ACHN (cell line): ENCODE measurements at regions not wholly inside any gene's neighbourhood (a gene's known extent, or its start where the extent isn't known, plus 50 kb on each side); places are given as distances from the start of the nearest gene placed in this dataset.

ENCODE experiments used
- DNase-seq: peaks from one replicate; pipeline ENCODE4 v3.0.0-alpha.2; 2015
- in situ Hi-C: cut with HindIII; loops from 2 replicates; pipeline ENCODE4 v1.10.0; 2017; ENCODE audit warnings: low sequenced_read_pairs, low pct_ligation_motif_present, low pct_unique_long_range_greater_than_20kb

DNA sequence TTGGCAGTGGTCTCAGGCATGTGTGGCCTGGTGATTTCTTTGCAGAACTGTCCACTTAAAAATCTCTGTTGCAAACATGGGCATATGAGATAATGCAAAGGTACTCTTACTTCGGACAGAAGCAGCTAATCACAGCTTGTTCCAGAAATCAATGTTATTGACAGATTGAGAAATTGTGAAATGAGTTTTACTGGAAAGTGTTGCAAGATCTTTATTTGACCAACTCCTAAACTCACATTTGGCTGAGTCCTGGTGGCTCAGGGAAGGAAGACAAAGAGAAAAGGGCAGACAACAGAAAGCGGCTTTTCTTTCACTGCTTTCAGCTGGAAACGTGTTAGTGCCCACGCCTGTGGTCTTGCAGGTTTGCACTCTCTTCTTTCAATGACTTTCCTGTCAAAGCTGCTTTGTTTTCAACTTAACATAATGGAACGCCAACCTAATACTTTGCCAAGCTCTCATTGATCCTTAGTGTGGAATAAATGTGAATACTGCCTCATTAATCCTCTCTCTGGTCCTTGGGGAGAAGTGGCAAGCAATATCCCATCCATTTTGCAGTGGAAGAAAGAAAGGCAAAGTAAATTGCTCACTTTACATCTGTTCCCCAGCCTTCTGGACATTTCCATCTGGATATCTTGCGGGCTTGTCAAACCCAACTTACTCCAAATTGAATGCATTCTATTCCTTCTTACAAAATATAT lies 586.4 kb downstream of the LRRC70 start:
- DNase-seq, result no peak
- in situ Hi-C loops, result no loop called here

DNA sequence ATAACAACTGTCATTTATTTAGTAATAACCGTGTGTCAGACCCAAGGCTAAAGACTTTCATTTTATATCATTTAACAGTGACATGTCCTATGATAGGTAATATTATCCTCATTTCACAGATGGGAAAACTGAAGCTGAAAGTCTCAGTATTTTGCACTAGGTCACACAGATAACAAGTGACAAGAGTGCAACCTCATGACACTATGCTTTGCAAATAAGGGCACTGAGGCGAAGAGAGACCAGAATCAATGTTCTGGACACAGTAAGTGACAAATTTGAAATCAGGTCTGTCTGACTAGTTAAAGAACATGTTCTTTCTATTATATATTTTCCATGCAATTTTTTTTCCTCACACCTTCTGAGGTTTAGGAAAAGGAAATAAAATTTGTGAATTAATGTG lies 585.7 kb downstream of the LRRC70 start:
- no peak for DNase-seq
- in situ Hi-C loops, result no loop called here

DNA sequence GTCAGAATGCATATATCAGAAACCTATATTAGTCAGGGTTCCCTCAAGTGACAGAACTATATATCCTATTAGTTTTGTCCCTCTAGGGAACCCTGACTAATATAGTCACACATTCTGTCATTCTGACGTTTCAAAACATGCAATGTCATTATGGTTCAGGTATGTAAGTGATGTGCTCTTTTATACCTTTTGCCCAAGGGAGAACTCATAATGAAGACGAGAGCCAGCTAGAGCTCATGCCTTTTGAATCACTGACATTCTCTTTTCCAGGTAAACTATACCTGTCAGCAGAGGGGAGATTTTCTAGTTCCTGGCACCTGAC lies 576.7 kb downstream of the LRRC70 start:
- DNase-seq, result no peak

DNA sequence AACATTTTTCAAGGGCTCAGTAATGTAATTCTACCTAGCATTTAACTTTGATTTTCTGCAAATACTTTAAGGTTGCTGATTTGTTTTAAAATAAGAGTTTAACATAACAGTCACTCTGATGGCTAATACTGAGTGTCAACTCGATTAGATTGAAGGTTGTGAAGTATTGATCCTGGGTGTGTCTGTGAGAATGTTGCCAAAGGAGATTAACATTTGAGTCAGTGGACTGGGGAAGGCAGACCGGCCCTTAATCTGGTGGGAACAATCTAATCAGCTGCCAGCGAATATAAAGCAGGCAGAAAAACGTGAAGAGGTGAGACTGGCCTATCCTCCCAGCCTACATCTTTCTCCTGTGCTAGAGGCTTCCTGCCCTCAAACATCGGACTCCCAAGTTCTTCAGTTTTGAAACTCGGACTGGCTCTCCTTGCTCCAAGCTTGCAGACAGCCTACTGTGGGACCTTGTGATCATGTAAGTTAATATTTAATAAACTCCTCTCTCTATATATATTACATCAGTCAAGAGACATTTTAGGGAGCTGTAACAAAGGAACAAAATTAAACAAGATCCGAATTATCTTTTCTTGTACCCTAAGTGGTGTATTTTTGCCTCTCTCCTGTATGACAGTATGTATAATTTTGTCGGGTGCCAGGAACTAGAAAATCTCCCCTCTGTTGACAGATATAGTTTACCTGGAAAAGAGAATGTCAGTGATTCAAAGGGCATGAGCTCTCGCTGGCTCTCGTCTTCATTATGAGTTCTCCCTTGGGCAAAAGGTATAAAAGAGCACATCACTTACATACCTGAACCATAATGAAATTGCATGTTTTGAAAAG lies 576.1 kb downstream of the LRRC70 start:
- DNase-seq, result no peak
- in situ Hi-C loops, result no loop called here

More for the DNA sequence above, 576.7 kb downstream of the LRRC70 start:
- in situ Hi-C loops, result no loop called here

DNA sequence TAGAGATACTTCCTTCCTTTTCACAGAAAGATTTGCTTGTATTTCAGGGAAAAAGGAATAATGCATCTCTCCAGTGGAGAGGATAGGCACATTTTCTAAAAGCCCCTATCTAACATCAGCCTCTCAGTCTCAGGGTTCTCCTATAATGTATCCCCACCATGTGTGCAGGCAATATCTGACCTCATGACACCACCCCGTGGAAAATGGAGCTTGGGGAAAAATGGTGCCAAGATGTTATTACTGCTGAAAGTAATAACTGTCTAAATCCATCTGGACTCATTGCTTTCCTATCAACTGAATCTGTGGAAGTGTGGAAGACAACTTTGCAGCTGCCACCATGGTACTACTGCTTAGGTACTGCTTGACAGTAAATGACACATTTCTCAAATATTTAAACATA lies 574.3 kb downstream of the LRRC70 start:
- in situ Hi-C loops, result no loop called here
- no peak for DNase-seq

DNA sequence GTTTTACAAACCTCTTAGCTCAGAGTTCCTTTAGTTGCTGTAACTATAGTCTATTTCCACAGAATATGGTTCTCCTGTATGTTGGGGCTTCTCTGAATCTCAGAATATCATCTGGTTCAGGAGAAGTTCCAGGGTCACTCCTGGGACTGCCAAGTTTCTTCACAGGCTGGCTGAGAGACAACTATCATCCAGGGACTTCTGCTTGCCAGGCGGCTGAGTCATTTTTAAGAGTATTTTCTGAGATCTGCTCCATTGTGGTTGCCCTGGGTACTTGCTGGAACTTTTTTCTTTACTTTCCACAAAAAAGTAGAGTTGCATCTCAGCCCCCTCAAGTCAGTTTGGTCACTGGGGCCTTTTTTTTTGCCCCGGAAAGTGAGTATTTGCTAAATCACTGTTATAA lies 566.5 kb downstream of the LRRC70 start:
- no peak for DNase-seq
- in situ Hi-C loops, result no loop called here

- no peak for DNase-seq
- in situ Hi-C loops, result no loop called here
Measured at GRCh38 chr5:63141591-63141990, 563.0 kb downstream of the LRRC70 start.

DNA sequence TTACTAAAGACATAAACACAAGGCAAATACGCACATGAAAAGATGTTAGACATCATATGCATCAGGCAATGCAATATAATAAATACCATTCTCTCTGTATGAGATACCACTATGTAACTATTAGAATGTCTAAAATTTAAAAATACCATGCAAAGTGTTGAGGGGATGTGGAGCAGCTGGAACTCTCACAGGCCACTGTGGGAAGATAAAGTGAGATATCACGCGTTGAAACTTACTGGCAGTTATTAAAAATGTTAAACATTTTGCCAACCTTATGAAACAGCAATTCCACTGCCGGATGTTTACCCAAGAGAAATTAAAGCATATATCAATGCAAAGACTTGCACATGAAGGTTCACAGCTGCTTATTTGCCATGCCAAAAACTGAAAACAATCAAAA lies 556.7 kb downstream of the LRRC70 start:
- DNase-seq, result no peak
- in situ Hi-C loops, result no loop called here

- in situ Hi-C loops, result no loop called here
- DNase-seq, result peak; percentile 66
Measured at GRCh38 chr5:63131626-63132285, 553.1 kb downstream of the LRRC70 start.

- no peak for DNase-seq
- in situ Hi-C loops, result no loop called here
Measured at GRCh38 chr5:63128761-63129160, 550.1 kb downstream of the LRRC70 start.

DNA sequence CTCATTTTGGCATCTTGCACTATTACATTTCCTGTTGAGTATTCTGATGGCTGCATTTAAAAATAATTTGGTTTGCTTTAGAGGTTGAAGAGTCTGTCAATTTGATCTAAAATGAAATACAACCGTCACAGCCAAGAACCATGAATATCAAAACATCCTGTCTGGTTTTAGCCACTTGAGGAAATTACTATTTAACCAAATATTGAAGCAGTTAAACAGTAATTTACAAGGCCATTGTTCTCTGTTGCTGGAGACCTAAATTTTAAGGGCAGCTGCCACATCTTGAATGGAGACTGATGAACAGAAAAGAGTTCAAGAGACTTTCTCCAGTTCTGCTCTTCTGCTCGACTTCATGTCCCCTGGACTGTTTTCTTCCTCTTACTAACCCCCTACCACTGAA lies 549.4 kb downstream of the LRRC70 start:
- in situ Hi-C loops, result no loop called here
- peak; percentile 23 for DNase-seq

- in situ Hi-C loops, result no loop called here
- peak; percentile 56 for DNase-seq
Measured at GRCh38 chr5:63127054-63127453, 548.4 kb downstream of the LRRC70 start.

DNA sequence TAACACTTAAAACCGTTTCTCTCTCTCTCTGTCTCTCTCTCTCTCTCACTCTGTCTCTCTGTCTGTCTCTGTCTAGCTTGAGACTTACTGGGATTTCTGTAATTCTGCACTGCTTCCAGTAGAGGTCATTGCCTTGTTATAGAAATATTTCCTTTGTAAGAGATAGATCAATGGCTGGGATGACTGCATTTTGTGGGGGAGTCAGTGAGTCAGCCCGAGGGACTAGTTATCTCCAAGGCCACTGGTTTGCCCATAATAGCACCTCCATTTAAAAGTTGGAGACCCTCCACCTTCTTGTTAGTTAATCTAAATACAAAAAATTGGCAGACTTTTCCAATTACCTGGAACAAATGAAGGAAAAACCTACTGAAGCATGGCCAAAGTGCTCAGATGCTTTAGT lies 547.2 kb downstream of the LRRC70 start:
- in situ Hi-C loops, result no loop called here
- peak; percentile 62 for DNase-seq

DNA sequence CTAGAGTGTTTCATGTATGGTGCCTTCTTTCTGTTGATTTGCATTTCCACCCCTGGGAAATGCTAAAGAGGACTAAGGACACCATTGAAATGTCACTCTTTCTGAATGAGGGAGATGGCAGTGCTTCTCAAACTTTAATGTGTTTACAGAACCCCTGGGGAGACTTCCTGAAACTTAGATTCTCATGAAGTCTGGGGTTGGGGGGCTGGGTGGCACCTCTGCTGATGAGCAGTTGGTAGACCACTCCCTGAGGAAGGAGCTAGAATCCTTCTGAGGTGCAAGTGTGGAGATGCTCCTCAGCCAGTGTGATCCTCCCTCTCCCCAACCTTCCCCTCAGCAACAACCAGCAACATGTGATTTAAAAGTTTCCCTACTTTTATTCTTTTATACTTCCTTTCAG lies 546.8 kb downstream of the LRRC70 start:
- no peak for DNase-seq
- in situ Hi-C loops, result no loop called here

DNA sequence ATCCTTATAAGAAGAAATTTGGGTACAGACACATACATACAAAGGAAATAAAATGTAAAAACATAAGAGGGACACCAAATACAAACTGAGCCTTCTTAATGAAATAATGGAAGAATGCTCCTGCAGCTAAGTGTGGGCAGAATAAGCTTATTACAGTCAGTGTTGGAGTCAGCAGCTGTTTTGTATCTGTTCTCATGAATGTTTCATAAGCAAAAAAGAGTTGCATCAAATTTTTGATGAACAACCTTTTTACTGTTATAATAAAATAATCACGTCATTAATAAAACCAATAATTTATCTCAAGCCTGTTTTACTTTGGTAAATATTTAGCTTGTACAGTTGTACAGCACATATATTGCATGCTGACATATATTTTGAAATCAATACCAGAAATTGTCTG lies 545.6 kb downstream of the LRRC70 start:
- in situ Hi-C loops, result no loop called here
- no peak for DNase-seq

- in situ Hi-C loops, result no loop called here
- DNase-seq, result no peak
Measured at GRCh38 chr5:63121471-63121870, 542.9 kb downstream of the LRRC70 start.

DNA sequence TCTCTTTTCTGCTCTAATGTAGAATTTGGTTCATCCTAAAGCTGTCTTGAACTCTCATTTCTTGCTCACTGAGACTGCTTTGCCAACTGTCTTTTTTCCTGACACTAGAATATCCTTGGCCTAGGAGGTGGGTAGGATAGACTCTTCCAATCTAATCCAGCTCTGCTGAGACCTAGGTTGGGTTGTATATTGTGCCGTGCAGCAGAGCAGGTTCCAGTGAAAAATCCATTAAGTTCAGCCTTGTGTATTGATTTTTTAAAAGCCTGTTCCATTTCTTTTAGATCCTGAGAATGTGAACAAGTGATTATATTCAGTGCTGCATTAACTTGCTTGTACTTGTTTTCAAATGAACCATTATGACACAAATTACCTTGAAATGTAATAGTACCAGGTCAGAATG lies 539.6 kb downstream of the LRRC70 start:
- in situ Hi-C loops, result no loop called here
- no peak for DNase-seq

DNA sequence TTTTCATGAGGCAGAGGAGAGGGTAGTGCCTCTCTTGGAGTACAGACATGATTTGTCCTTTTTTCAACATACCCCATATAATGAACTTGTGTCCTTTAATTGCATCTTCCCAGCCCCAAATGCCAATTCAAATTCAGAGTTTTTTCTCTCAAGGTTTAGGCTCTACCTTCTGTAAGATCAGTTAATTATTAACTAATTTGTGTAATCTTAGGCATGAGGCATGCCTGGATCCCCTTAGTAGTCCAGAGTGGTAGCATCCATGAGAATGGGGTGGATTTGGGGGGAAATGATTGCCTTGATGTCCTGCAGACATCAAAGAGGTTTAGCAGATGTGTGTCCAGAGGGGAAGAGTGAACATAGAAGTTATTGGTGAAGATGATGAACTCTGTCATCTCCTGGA lies 533.3 kb downstream of the LRRC70 start:
- in situ Hi-C loops, result no loop called here
- DNase-seq, result no peak

DNA sequence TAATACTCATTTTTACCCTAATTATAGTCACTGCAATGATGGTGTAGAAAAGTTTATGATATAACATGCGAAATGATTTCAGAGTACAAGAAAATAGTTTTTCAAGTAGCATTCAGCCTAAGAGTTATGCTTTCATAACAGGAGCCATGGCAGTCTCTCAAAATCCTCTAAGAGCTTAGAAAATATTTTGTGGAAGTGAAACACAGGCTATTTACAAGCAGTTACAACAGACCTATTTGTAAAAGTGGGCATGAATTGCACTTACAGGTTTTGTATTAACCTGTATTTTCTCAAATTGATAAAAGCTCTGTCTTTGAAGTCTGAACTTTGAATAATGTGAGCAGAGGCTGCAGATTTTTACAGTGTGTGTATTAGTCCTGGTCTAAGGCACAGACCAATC lies 523.3 kb downstream of the LRRC70 start:
- in situ Hi-C loops, result no loop called here
- no peak for DNase-seq

DNA sequence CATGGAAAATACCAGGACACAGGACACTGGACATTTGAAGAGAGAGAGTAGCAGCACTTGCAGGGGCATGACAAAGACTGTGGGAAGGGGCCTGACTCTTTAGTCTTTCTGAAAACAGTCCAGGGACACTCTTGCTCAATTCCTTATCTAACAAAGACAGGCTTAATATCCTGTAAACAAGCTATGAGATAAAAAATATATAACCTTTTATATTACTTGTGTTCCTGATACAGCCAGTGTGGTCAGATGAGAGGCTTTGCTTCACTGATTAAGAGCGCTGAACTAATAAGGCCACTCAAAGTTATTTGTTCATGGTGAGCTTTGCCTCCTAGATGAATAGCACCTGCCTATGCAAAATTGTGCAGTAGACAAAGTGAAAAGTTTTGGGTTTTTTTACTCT lies 518.7 kb downstream of the LRRC70 start:
- in situ Hi-C loops, result no loop called here
- DNase-seq, result no peak
